ENCODE measurements at regions not wholly inside any gene's neighbourhood (a gene's known extent, or its start where the extent isn't known, plus 50 kb on each side); places are given as distances from the start of the nearest gene placed in this dataset.

GRCh38 chr9:73683862-73684591 lies 532.4 kb downstream of the ANXA1 start:
- peaks cover 2% of the 10 kb centered on the region in 2 donors for H3K9me3 Mint-ChIP-seq
- H3K27me3 Mint-ChIP-seq (ENCODE audit: low read depth in 2 of 2): no peaks in the 10 kb centered on the region
- ATAC-seq: no peak

GRCh38 chr9:73684601-73685000 lies 532.9 kb downstream of the ANXA1 start:
- H3K4me1 ChIP-seq (ENCODE audit: control insufficient read depth, insufficient read depth, low read length): no peaks in the 10 kb centered on the region
- intact Hi-C loops (cut with micrococcal nuclease): loop anchor here (1.0 to 2.0 kb wide), 2 partner anchors 694 to 887 kb away; no protein-coding TSS in a partner anchor
- H3K36me3 Mint-ChIP-seq: peaks cover 5% of the 10 kb centered on the region
- H3K27ac ChIP-seq (ENCODE audit: low read length): no peak overlapping the region
- H3K27ac Mint-ChIP-seq: no peak overlapping the region
- DNase-seq (no peak), ATAC-seq (no peak)
- H3K9me3 ChIP-seq (ENCODE audit: control insufficient read depth, insufficient read depth, low read length): no peaks in the 10 kb centered on the region
- H3K4me3 ChIP-seq (ENCODE audit: low read length): no peak overlapping the region
- no peaks in the 10 kb centered on the region for H3K4me1 Mint-ChIP-seq
- H3K36me3 ChIP-seq (ENCODE audit: control insufficient read depth, insufficient read depth, low read length): no peaks in the 10 kb centered on the region
- H3K27me3 ChIP-seq (ENCODE audit: control insufficient read depth, insufficient read depth, low read length): no peaks in the 10 kb centered on the region
- TF ChIP-seq CTCF (IDR thresholded peaks at IDR 0.05): no peak
- H3K4me3 Mint-ChIP-seq: no peak overlapping the region
- H3K27me3 Mint-ChIP-seq (ENCODE audit: low read depth in 2 of 2): no peaks in the 10 kb centered on the region
- WGBS (ENCODE audit: insufficient coverage): 61% methylated on average over 3 of the region's 3 CpGs
- peaks cover 2% of the 10 kb centered on the region in 2 donors for H3K9me3 Mint-ChIP-seq

More at GRCh38 chr9:73683862-73684591, 532.4 kb downstream of the ANXA1 start:
- H3K9me3 ChIP-seq (ENCODE audit: control insufficient read depth, insufficient read depth, low read length): no peaks in the 10 kb centered on the region
- peak; percentile 56 for TF ChIP-seq CTCF (IDR thresholded peaks at IDR 0.05)
- H3K4me1 ChIP-seq (ENCODE audit: control insufficient read depth, insufficient read depth, low read length): no peaks in the 10 kb centered on the region
- H3K4me1 Mint-ChIP-seq: no peaks in the 10 kb centered on the region
- no peak overlapping the region for H3K27ac Mint-ChIP-seq
- intact Hi-C loops (cut with micrococcal nuclease): loop anchor here (1.0 to 2.0 kb wide), 2 partner anchors 695 to 887 kb away; no protein-coding TSS in a partner anchor
- no peaks in the 10 kb centered on the region for H3K27me3 ChIP-seq (ENCODE audit: control insufficient read depth, insufficient read depth, low read length)
- H3K36me3 Mint-ChIP-seq: peaks cover 5% of the 10 kb centered on the region
- no peak overlapping the region for H3K27ac ChIP-seq (ENCODE audit: low read length)
- H3K4me3 ChIP-seq (ENCODE audit: low read length): no peak overlapping the region
- peak in 1 of 2 donors; percentile 16 for DNase-seq
- no peak overlapping the region for H3K4me3 Mint-ChIP-seq
- no peaks in the 10 kb centered on the region for H3K36me3 ChIP-seq (ENCODE audit: control insufficient read depth, insufficient read depth, low read length)

GRCh38 chr9:73685786-73686185 lies 534.1 kb downstream of the ANXA1 start:
- peaks cover 2% of the 10 kb centered on the region in 2 donors for H3K9me3 Mint-ChIP-seq
- no peaks in the 10 kb centered on the region for H3K27me3 Mint-ChIP-seq (ENCODE audit: low read depth in 2 of 2)
- TF ChIP-seq CTCF (IDR thresholded peaks at IDR 0.05): no peak

More at GRCh38 chr9:73685786-73686185, 534.1 kb downstream of the ANXA1 start:
- H3K4me3 ChIP-seq (ENCODE audit: low read length): no peak overlapping the region
- no peaks in the 10 kb centered on the region for H3K4me1 ChIP-seq (ENCODE audit: control insufficient read depth, insufficient read depth, low read length)
- Mint-ChIP-seq H3K27ac (no peak overlapping the region), H3K4me3 (no peak overlapping the region), H3K36me3 (peaks cover 5% of the 10 kb centered on the region), H3K4me1 (no peaks in the 10 kb centered on the region)
- intact Hi-C loops (cut with micrococcal nuclease): loop anchor here (2.0 kb wide), 1 partner anchor 693 kb away; no protein-coding TSS in a partner anchor
- H3K36me3 ChIP-seq (ENCODE audit: control insufficient read depth, insufficient read depth, low read length): no peaks in the 10 kb centered on the region
- H3K27me3 ChIP-seq (ENCODE audit: control insufficient read depth, insufficient read depth, low read length): no peaks in the 10 kb centered on the region
- no peak for DNase-seq
- WGBS (ENCODE audit: insufficient coverage): 75% methylated on average over 2 of the region's 3 CpGs
- no peak overlapping the region for H3K27ac ChIP-seq (ENCODE audit: low read length)
- no peaks in the 10 kb centered on the region for H3K9me3 ChIP-seq (ENCODE audit: control insufficient read depth, insufficient read depth, low read length)
- ATAC-seq: no peak

All from natural killer cell (primary cell).